ENCODE measurements at regions not wholly inside any gene's neighbourhood (a gene's known extent, or its start where the extent isn't known, plus 50 kb on each side); places are given as distances from the start of the nearest gene placed in this dataset.

DNA sequence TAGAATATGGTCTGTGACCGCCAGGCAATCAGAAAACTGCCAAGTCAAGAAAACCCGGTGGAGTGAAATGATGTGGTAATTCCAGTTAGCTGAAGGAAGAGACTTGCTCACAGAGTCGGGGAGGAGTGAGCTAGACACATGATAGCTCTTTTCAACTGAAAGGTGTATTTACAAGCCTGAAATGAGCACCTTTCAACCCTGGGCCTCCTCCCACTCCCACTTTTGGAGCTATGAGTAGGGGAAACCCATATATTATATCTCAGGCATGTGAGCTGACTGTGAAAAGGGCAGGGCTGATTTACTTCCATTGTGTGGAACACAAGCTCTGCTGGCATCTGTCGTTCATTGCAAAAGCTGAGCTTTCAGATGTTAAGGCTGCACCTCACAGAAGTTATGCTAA lies 960.2 kb downstream of the TUSC7 start:
- TF ChIP-seq EZH2phosphoT487 (IDR thresholded peaks at IDR 0.05; ENCODE audit: low read depth): no peak
- TF ChIP-seq, protein P1, sequence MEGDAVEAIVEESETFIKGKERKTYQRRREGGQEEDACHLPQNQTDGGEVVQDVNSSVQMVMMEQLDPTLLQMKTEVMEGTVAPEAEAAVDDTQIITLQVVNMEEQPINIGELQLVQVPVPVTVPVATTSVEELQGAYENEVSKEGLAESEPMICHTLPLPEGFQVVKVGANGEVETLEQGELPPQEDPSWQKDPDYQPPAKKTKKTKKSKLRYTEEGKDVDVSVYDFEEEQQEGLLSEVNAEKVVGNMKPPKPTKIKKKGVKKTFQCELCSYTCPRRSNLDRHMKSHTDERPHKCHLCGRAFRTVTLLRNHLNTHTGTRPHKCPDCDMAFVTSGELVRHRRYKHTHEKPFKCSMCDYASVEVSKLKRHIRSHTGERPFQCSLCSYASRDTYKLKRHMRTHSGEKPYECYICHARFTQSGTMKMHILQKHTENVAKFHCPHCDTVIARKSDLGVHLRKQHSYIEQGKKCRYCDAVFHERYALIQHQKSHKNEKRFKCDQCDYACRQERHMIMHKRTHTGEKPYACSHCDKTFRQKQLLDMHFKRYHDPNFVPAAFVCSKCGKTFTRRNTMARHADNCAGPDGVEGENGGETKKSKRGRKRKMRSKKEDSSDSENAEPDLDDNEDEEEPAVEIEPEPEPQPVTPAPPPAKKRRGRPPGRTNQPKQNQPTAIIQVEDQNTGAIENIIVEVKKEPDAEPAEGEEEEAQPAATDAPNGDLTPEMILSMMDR (IDR thresholded peaks at IDR 0.05; ENCODE audit: low read depth, low read length): no peak

Data from OCI-LY3 (cell line).